ENCODE measurements at regions not wholly inside any gene's neighbourhood (a gene's known extent, or its start where the extent isn't known, plus 50 kb on each side); places are given as distances from the start of the nearest gene placed in this dataset.

DNA sequence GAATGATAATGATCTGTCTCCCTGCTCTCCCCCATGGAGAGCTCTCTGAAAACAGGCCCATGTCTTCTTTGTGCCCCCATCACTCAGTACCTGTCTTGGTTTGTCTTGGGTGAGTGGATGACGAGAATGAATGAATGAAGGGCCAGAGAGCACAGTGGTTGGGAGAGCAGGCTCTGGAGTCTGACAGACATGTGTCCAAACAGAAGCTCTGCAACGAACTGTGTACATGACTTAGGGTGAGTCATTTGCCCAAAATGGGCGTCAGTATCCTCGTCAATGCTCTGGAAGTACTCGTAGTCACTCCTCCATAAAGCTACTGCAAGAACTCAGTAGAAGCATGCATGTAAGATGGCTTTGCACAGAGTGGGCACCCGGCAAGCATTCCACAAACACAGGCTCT lies 170.2 kb upstream of the TLE3 start:
- no peak for TF ChIP-seq CTCF (IDR thresholded peaks at IDR 0.05; ENCODE audit: low read depth, low read length, poor library complexity, severe bottlenecking)
- TF ChIP-seq EZH2phosphoT487 (IDR thresholded peaks at IDR 0.05; ENCODE audit: borderline replicate concordance, low read length): no peak
